ENCODE measurements at regions not wholly inside any gene's neighbourhood (a gene's known extent, or its start where the extent isn't known, plus 50 kb on each side); places are given as distances from the start of the nearest gene placed in this dataset.

Small RNAs in the stretch of these regions (small RNA-seq; reads per million reads assigned to genes)
- 0 reads per million in 3 experiments for gene AL161616.1 (ENCODE audit: insufficient read length in 3 of 3, low read depth in 3 of 3, low replicate concordance in 1 of 3)

All from keratinocyte (primary cell).